HepG2 (cell line): ENCODE measurements at regions not wholly inside any gene's neighbourhood (a gene's known extent, or its start where the extent isn't known, plus 50 kb on each side); places are given as distances from the start of the nearest gene placed in this dataset.

ENCODE experiments used
- ATAC-seq: fragments of 200-7000 bp; cut with Tn5 transposase; 3 replicates; pipeline ENCODE4 v1.9.1; 2020; ENCODE audit warnings: mild to moderate bottlenecking, moderate library complexity
- BruUV-seq: library from RNA; stranded (reverse); fragments of 400-500 nt; replicated peaks from 2 replicates; lab custom pipeline; 2021; lab: Mats Ljungman, UMichigan
- CTCF ChIA-PET: fragments of 300-600 bp; formaldehyde crosslinking; extraction: SDS; loops from one replicate; lab custom pipeline; 2021; ENCODE audit warnings: low total read pairs, inconsistent platforms, low intra/inter-chr PET ratio; lab: Yijun Ruan, JAX
- POLR2A ChIA-PET: fragments of 350-600 bp; sonication (Branson Sonifier 250); formaldehyde crosslinking; loops from one replicate; lab custom pipeline; 2020; ENCODE audit warnings: antibody characterized with exemption, inconsistent platforms; lab: Yijun Ruan, JAX
- DNase-seq: peaks from one replicate; pipeline ENCODE4 v3.0.0-alpha.2; 2015; ENCODE audit warnings: low spot score
- FAIRE-seq: peaks from 3 replicates; lab custom pipeline; 2011; peaks lifted over from hg19 to GRCh38; lab: Jason Lieb, UNC
- H2AFZ ChIP-seq: one replicate; pipeline ENCODE4 v1.6.1; 2011; ENCODE audit warnings: low read length, inconsistent platforms
- H3K27ac ChIP-seq: fragments of 300-600 bp; 3 replicates; pipeline ENCODE4 v1.8.0; 2011; ENCODE audit warnings: mixed run types, mild to moderate bottlenecking, mixed read lengths, low read length, inconsistent platforms; ENCODE audit not compliant: insufficient read depth; ENCODE audit errors: extremely low read length
- H3K27me3 ChIP-seq, 2 experiments: fragments of 200-600 bp in 1 of 2; 2 replicates in 1 of 2; 3 replicates in 1 of 2; pipeline versions ENCODE4 v1.6.0 to v1.8.0; 2011; ENCODE audit warnings: low read length in 2 of 2, mild to moderate bottlenecking in 2 of 2, moderate library complexity in 2 of 2, inconsistent platforms in 1 of 2; ENCODE audit not compliant: insufficient read depth in 2 of 2, control insufficient read depth in 1 of 2
- H3K36me3 ChIP-seq, 2 experiments: fragments of 200-600 bp in 1 of 2; replicated peaks in 1 of 2; 2 replicates in 1 of 2; 3 replicates in 1 of 2; pipeline versions ENCODE4 v1.5.1 to v1.8.0; 2011; ENCODE audit warnings: low read length in 2 of 2, inconsistent platforms in 1 of 2; ENCODE audit not compliant: insufficient read depth in 2 of 2, control insufficient read depth in 1 of 2
- H3K4me1 ChIP-seq: 2 replicates; pipeline ENCODE4 v1.5.1; 2012; ENCODE audit warnings: low read length, inconsistent platforms; ENCODE audit not compliant: insufficient read depth
- H3K4me2 ChIP-seq: 2 replicates; pipeline ENCODE4 v1.6.0; 2011; ENCODE audit warnings: low read depth, low read length, inconsistent platforms
- H3K4me3 ChIP-seq, 3 experiments: fragments of 200-600 bp in 1 of 3; sonication (generic), shearing (Covaris generic) in 1 of 3; replicated peaks in 1 of 3; 2 replicates each; pipeline ENCODE4 v1.5.1; 2011 to 2016; ENCODE audit warnings: low read length in 3 of 3, inconsistent platforms in 2 of 3, low read depth in 2 of 3, mild to moderate bottlenecking in 2 of 3, control low read depth in 1 of 3, mixed read lengths in 1 of 3; ENCODE audit not compliant: insufficient read depth in 1 of 3
- H3K79me2 ChIP-seq: one replicate; pipeline ENCODE4 v1.6.1; 2011; ENCODE audit warnings: low read length, inconsistent platforms; ENCODE audit not compliant: insufficient read depth
- H3K9ac ChIP-seq: 2 replicates; pipeline ENCODE4 v1.6.0; 2011; ENCODE audit warnings: mild to moderate bottlenecking, low read depth, low read length, inconsistent platforms; ENCODE audit not compliant: insufficient read depth
- H3K9me3 ChIP-seq: 2 replicates; pipeline ENCODE4 v1.5.1; 2012; ENCODE audit warnings: mild to moderate bottlenecking, low read length
- H4K20me1 ChIP-seq: 2 replicates; pipeline ENCODE4 v1.6.0; 2011; ENCODE audit warnings: inconsistent platforms, mild to moderate bottlenecking, low read length, moderate library complexity; ENCODE audit not compliant: insufficient read depth
- BRCA1 ChIP-seq: sonication (generic); formaldehyde crosslinking; IDR thresholded peaks from 2 replicates; pipeline ENCODE4 v1.4.0; 2020; ENCODE audit warnings: missing genetic modification reagents
- GABPA ChIP-seq, 2 experiments: IDR thresholded peaks; 2 replicates each; pipeline ENCODE4 v1.6.1; 2011 to 2016; ENCODE audit warnings: low read depth in 2 of 2, low read length in 1 of 2, missing biosample characterization in 1 of 2, missing genetic modification characterization in 1 of 2
- HOXA3 ChIP-seq: sonication (generic); formaldehyde crosslinking; IDR thresholded peaks from 2 replicates; pipeline ENCODE4 v1.5.0; 2020; ENCODE audit warnings: missing genetic modification reagents
- LCORL ChIP-seq, 2 experiments: fragments of 450-650 bp in 1 of 2; sonication (generic) in 1 of 2; formaldehyde crosslinking in 1 of 2; IDR thresholded peaks; 2 replicates each; pipeline versions ENCODE4 v1.5.0 to v1.6.1; 2017 to 2020; ENCODE audit warnings: antibody characterized with exemption in 1 of 2, missing genetic modification reagents in 1 of 2
- RBAK ChIP-seq: sonication (generic); formaldehyde crosslinking; IDR thresholded peaks from 2 replicates; pipeline ENCODE4 v1.5.1; 2020; ENCODE audit warnings: mild to moderate bottlenecking, missing genetic modification reagents
- ZBTB20 ChIP-seq: sonication (generic); formaldehyde crosslinking; IDR thresholded peaks from 2 replicates; pipeline ENCODE4 v1.8.1; 2023; ENCODE audit warnings: missing genetic modification reagents, low read depth, mild to moderate bottlenecking, borderline replicate concordance
- ZFP36L1 ChIP-seq: sonication (generic); formaldehyde crosslinking; IDR thresholded peaks from 2 replicates; pipeline ENCODE4 v1.8.0; 2022; ENCODE audit warnings: mild to moderate bottlenecking, missing genetic modification reagents, moderate library complexity
- ZNF232 ChIP-seq: sonication (generic); formaldehyde crosslinking; IDR thresholded peaks from 2 replicates; pipeline ENCODE4 v1.4.0; 2020; ENCODE audit warnings: missing genetic modification reagents, borderline replicate concordance
- ZNF33A ChIP-seq: sonication (generic); formaldehyde crosslinking; IDR thresholded peaks from 2 replicates; pipeline ENCODE4 v1.5.1; 2020; ENCODE audit warnings: missing genetic modification reagents, mild to moderate bottlenecking, moderate library complexity, borderline replicate concordance
- ZNF343 ChIP-seq: sonication (generic); formaldehyde crosslinking; IDR thresholded peaks from 2 replicates; pipeline ENCODE4 v1.4.0; 2020; ENCODE audit warnings: mild to moderate bottlenecking, missing genetic modification reagents
- ZNF383 ChIP-seq: sonication (generic); formaldehyde crosslinking; IDR thresholded peaks from 2 replicates; pipeline ENCODE4 v1.4.0; 2020; ENCODE audit warnings: missing genetic modification reagents, mild to moderate bottlenecking, borderline replicate concordance
- ZNF460 ChIP-seq: sonication (generic); formaldehyde crosslinking; IDR thresholded peaks from 2 replicates; pipeline ENCODE4 v1.5.1; 2020; ENCODE audit warnings: missing genetic modification reagents, mild to moderate bottlenecking, borderline replicate concordance
- ZNF670 ChIP-seq: sonication (generic); formaldehyde crosslinking; IDR thresholded peaks from 2 replicates; pipeline ENCODE4 v1.8.0; 2022; ENCODE audit warnings: mild to moderate bottlenecking, missing genetic modification reagents, borderline replicate concordance
- ZSCAN20 ChIP-seq: sonication (generic); formaldehyde crosslinking; IDR thresholded peaks from 2 replicates; pipeline ENCODE4 v1.4.0; 2020; ENCODE audit warnings: missing genetic modification reagents, mild to moderate bottlenecking, borderline replicate concordance
- ZSCAN22 ChIP-seq: sonication (generic); formaldehyde crosslinking; IDR thresholded peaks from 2 replicates; pipeline ENCODE4 v1.4.0; 2020; ENCODE audit warnings: mild to moderate bottlenecking, missing genetic modification reagents
- WGBS: methylation state at CpG from one replicate; pipeline ENCODE4 v1.1.6; 2017; ENCODE audit warnings: low lambda C conversion rate; 5-methylcytosine and 5-hydroxymethylcytosine counted together
- in situ Hi-C: cut with HindIII; loops from 2 replicates; pipeline ENCODE4 v1.10.0; 2017; ENCODE audit warnings: low pct_unique_long_range_greater_than_20kb; ENCODE audit not compliant: extremely low pct_ligation_motif_present
- intact Hi-C: fragments of 100-400 bp; cut with micrococcal nuclease; formaldehyde crosslinking; loops from one replicate; pipeline ENCODE4 v1.10.0; 2022; ENCODE audit not compliant: unreplicated experiment
- TF ChIP-seq, protein P1 (sequence below): fragments of 450-650 bp; IDR thresholded peaks from 2 replicates; pipeline ENCODE4 v1.6.1; 2016
- TF ChIP-seq, protein P2 (sequence below): sonication (generic); formaldehyde crosslinking; IDR thresholded peaks from 2 replicates; pipeline ENCODE4 v1.5.1; 2020; ENCODE audit warnings: missing genetic modification reagents, mild to moderate bottlenecking, borderline replicate concordance
- TF ChIP-seq, protein P3 (sequence below): sonication (generic); formaldehyde crosslinking; IDR thresholded peaks from 2 replicates; pipeline ENCODE4 v1.5.1; 2020; ENCODE audit warnings: missing genetic modification reagents, mild to moderate bottlenecking, borderline replicate concordance

DNA sequence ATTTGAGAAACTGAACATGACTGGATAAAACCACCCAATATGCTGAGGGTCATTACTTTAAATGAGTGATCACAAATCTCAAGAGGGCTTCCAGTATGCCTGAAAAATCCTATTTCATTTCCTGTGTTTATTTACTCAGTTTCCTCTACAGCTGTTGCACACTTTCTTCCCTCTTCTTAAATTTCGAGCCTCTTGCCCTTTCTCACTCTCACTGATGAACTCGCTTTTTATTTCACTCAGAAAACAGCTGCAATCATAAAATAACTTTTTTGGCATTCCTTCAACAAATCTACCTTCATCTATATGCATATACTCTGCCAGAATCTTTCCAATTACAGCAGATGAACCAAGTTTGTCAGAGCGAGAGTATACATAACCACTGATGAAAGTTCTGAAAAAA, 101.3 kb downstream of the EIF4E start:
- Histone ChIP-seq H3K4me2 (no peak overlapping the region), H3K4me3 (no peak overlapping the region), H3K36me3 (no peaks in the 10 kb centered on the region), H4K20me1 (no peaks in the 10 kb centered on the region), H3K4me1 (no peaks in the 10 kb centered on the region), H3K27me3 (no peaks in the 10 kb centered on the region), H3K9ac (no peak overlapping the region), H3K27ac (no peak overlapping the region), H3K79me2 (no peaks in the 10 kb centered on the region), H2AFZ (no peak overlapping the region), H3K9me3 (no peaks in the 10 kb centered on the region)
- ATAC-seq, result no peak
- TF ChIP-seq, protein P1, sequence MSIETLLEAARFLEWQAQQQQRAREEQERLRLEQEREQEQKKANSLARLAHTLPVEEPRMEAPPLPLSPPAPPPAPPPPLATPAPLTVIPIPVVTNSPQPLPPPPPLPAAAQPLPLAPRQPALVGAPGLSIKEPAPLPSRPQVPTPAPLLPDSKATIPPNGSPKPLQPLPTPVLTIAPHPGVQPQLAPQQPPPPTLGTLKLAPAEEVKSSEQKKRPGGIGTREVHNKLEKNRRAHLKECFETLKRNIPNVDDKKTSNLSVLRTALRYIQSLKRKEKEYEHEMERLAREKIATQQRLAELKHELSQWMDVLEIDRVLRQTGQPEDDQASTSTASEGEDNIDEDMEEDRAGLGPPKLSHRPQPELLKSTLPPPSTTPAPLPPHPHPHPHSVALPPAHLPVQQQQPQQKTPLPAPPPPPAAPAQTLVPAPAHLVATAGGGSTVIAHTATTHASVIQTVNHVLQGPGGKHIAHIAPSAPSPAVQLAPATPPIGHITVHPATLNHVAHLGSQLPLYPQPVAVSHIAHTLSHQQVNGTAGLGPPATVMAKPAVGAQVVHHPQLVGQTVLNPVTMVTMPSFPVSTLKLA, result no peak
- TF ChIP-seq ZBTB20 (CRISPR knock-in tag), result no peak
- TF ChIP-seq BRCA1 (CRISPR knock-in tag), result no peak
- TF ChIP-seq ZSCAN20, result no peak
- no peak for TF ChIP-seq ZFP36L1 (CRISPR knock-in tag)
- TF ChIP-seq ZNF383 (CRISPR knock-in tag), result no peak
- no peak for TF ChIP-seq ZNF460 (CRISPR knock-in tag)
- no peak for TF ChIP-seq ZNF670 (CRISPR knock-in tag)
- TF ChIP-seq ZNF343, result no peak
- no peak for TF ChIP-seq LCORL (IDR thresholded peaks at IDR 0.05)
- no peak for TF ChIP-seq LCORL (CRISPR knock-in tag; IDR thresholded peaks at IDR 0.05)
- no peak for TF ChIP-seq ZNF232 (CRISPR knock-in tag)
- no peak for TF ChIP-seq ZNF33A
- TF ChIP-seq ZSCAN22 (CRISPR knock-in tag), result no peak
- TF ChIP-seq, protein P2, sequence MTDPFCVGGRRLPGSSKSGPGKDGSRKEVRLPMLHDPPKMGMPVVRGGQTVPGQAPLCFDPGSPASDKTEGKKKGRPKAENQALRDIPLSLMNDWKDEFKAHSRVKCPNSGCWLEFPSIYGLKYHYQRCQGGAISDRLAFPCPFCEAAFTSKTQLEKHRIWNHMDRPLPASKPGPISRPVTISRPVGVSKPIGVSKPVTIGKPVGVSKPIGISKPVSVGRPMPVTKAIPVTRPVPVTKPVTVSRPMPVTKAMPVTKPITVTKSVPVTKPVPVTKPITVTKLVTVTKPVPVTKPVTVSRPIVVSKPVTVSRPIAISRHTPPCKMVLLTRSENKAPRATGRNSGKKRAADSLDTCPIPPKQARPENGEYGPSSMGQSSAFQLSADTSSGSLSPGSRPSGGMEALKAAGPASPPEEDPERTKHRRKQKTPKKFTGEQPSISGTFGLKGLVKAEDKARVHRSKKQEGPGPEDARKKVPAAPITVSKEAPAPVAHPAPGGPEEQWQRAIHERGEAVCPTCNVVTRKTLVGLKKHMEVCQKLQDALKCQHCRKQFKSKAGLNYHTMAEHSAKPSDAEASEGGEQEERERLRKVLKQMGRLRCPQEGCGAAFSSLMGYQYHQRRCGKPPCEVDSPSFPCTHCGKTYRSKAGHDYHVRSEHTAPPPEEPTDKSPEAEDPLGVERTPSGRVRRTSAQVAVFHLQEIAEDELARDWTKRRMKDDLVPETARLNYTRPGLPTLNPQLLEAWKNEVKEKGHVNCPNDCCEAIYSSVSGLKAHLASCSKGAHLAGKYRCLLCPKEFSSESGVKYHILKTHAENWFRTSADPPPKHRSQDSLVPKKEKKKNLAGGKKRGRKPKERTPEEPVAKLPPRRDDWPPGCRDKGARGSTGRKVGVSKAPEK (CRISPR knock-in tag), result no peak
- TF ChIP-seq, protein P3, sequence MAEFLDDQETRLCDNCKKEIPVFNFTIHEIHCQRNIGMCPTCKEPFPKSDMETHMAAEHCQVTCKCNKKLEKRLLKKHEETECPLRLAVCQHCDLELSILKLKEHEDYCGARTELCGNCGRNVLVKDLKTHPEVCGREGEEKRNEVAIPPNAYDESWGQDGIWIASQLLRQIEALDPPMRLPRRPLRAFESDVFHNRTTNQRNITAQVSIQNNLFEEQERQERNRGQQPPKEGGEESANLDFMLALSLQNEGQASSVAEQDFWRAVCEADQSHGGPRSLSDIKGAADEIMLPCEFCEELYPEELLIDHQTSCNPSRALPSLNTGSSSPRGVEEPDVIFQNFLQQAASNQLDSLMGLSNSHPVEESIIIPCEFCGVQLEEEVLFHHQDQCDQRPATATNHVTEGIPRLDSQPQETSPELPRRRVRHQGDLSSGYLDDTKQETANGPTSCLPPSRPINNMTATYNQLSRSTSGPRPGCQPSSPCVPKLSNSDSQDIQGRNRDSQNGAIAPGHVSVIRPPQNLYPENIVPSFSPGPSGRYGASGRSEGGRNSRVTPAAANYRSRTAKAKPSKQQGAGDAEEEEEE (CRISPR knock-in tag), result no peak
- TF ChIP-seq GABPA (IDR thresholded peaks at IDR 0.05; ENCODE audit: low read depth, low read length), result no peak
- TF ChIP-seq GABPA (CRISPR knock-in tag; IDR thresholded peaks at IDR 0.05; ENCODE audit: low read depth), result no peak
- no peak for TF ChIP-seq RBAK (CRISPR knock-in tag)
- no peak for TF ChIP-seq HOXA3 (CRISPR knock-in tag)
- intact Hi-C loops (no loop called here), in situ Hi-C loops (loop anchor here (25.0 kb wide), 1 partner anchor 365 kb away; no protein-coding TSS in a partner anchor)
- ChIA-PET CTCF (no interaction called here), POLR2A (no interaction called here)
- FAIRE-seq, result no peak
- BruUV-seq, result no TSS peak
- 22% methylated on average over 3 of the region's 3 CpGs for WGBS
- DNase-seq, result no peak
